Epithelial cell of proximal tubule (primary cell): ENCODE measurements at regions not wholly inside any gene's neighbourhood (a gene's known extent, or its start where the extent isn't known, plus 50 kb on each side); places are given as distances from the start of the nearest gene placed in this dataset.

Source experiments
- DNase-seq: peaks from one replicate; pipeline ENCODE4 v3.0.0-alpha.2; 2011; ENCODE audit warnings: low read depth
- H3K4me3 ChIP-seq: 2 replicates; pipeline ENCODE4 v1.5.1; 2011; ENCODE audit warnings: low read depth, mild to moderate bottlenecking, low read length
- CTCF ChIP-seq: conservative IDR thresholded peaks from 2 replicates; pipeline ENCODE4 v1.5.1; 2012; ENCODE audit warnings: low read depth, mild to moderate bottlenecking, low read length

- no peak for DNase-seq
- TF ChIP-seq CTCF = no peak
- H3K4me3 ChIP-seq = no peak overlapping the region
Observed at GRCh38 chr21:26332867-26333266, 162.3 kb upstream of the APP start.

- DNase-seq = no peak
- no peak overlapping the region for H3K4me3 ChIP-seq
- no peak for TF ChIP-seq CTCF
Observed at GRCh38 chr21:26331205-26331980, 160.8 kb upstream of the APP start.

GRCh38 chr21:26320596-26320995 is 150.0 kb upstream of the APP start:
- DNase-seq = no peak
- no peak overlapping the region for H3K4me3 ChIP-seq
- TF ChIP-seq CTCF = no peak

- no peak for TF ChIP-seq CTCF
- DNase-seq = no peak
- no peak overlapping the region for H3K4me3 ChIP-seq
Observed at GRCh38 chr21:26307640-26308039, 137.1 kb upstream of the APP start.

GRCh38 chr21:26297851-26298250 is 127.3 kb upstream of the APP start:
- H3K4me3 ChIP-seq = no peak overlapping the region
- no peak for DNase-seq
- TF ChIP-seq CTCF = no peak

- TF ChIP-seq CTCF = no peak
- no peak overlapping the region for H3K4me3 ChIP-seq
- DNase-seq = no peak
Observed at GRCh38 chr21:26293141-26293946, 122.8 kb upstream of the APP start.
